HepG2 (cell line): ENCODE measurements at regions not wholly inside any gene's neighbourhood (a gene's known extent, or its start where the extent isn't known, plus 50 kb on each side); places are given as distances from the start of the nearest gene placed in this dataset.

Experiments
- ATAC-seq: fragments of 200-7000 bp; cut with Tn5 transposase; 3 replicates; pipeline ENCODE4 v1.9.1; 2020; ENCODE audit warnings: mild to moderate bottlenecking, moderate library complexity
- BruUV-seq: library from RNA; stranded (reverse); fragments of 400-500 nt; replicated peaks from 2 replicates; lab custom pipeline; 2021; lab: Mats Ljungman, UMichigan
- CTCF ChIA-PET: fragments of 300-600 bp; formaldehyde crosslinking; extraction: SDS; loops from one replicate; lab custom pipeline; 2021; ENCODE audit warnings: low total read pairs, inconsistent platforms, low intra/inter-chr PET ratio; lab: Yijun Ruan, JAX
- POLR2A ChIA-PET: fragments of 350-600 bp; sonication (Branson Sonifier 250); formaldehyde crosslinking; loops from one replicate; lab custom pipeline; 2020; ENCODE audit warnings: antibody characterized with exemption, inconsistent platforms; lab: Yijun Ruan, JAX
- DNase-seq: peaks from one replicate; pipeline ENCODE4 v3.0.0-alpha.2; 2015; ENCODE audit warnings: low spot score
- FAIRE-seq: peaks from 3 replicates; lab custom pipeline; 2011; peaks lifted over from hg19 to GRCh38; lab: Jason Lieb, UNC
- H2AFZ ChIP-seq: one replicate; pipeline ENCODE4 v1.6.1; 2011; ENCODE audit warnings: low read length, inconsistent platforms
- H3K27ac ChIP-seq: fragments of 300-600 bp; 3 replicates; pipeline ENCODE4 v1.8.0; 2011; ENCODE audit warnings: mixed run types, mild to moderate bottlenecking, mixed read lengths, low read length, inconsistent platforms; ENCODE audit not compliant: insufficient read depth; ENCODE audit errors: extremely low read length
- H3K27me3 ChIP-seq, 2 experiments: fragments of 200-600 bp in 1 of 2; 2 replicates in 1 of 2; 3 replicates in 1 of 2; pipeline versions ENCODE4 v1.6.0 to v1.8.0; 2011; ENCODE audit warnings: low read length in 2 of 2, mild to moderate bottlenecking in 2 of 2, moderate library complexity in 2 of 2, inconsistent platforms in 1 of 2; ENCODE audit not compliant: insufficient read depth in 2 of 2, control insufficient read depth in 1 of 2
- H3K36me3 ChIP-seq, 2 experiments: fragments of 200-600 bp in 1 of 2; replicated peaks in 1 of 2; 2 replicates in 1 of 2; 3 replicates in 1 of 2; pipeline versions ENCODE4 v1.5.1 to v1.8.0; 2011; ENCODE audit warnings: low read length in 2 of 2, inconsistent platforms in 1 of 2; ENCODE audit not compliant: insufficient read depth in 2 of 2, control insufficient read depth in 1 of 2
- H3K4me1 ChIP-seq: 2 replicates; pipeline ENCODE4 v1.5.1; 2012; ENCODE audit warnings: low read length, inconsistent platforms; ENCODE audit not compliant: insufficient read depth
- H3K4me2 ChIP-seq: 2 replicates; pipeline ENCODE4 v1.6.0; 2011; ENCODE audit warnings: low read depth, low read length, inconsistent platforms
- H3K4me3 ChIP-seq, 3 experiments: fragments of 200-600 bp in 1 of 3; sonication (generic), shearing (Covaris generic) in 1 of 3; replicated peaks in 1 of 3; 2 replicates each; pipeline ENCODE4 v1.5.1; 2011 to 2016; ENCODE audit warnings: low read length in 3 of 3, inconsistent platforms in 2 of 3, low read depth in 2 of 3, mild to moderate bottlenecking in 2 of 3, control low read depth in 1 of 3, mixed read lengths in 1 of 3; ENCODE audit not compliant: insufficient read depth in 1 of 3
- H3K79me2 ChIP-seq: one replicate; pipeline ENCODE4 v1.6.1; 2011; ENCODE audit warnings: low read length, inconsistent platforms; ENCODE audit not compliant: insufficient read depth
- H3K9ac ChIP-seq: 2 replicates; pipeline ENCODE4 v1.6.0; 2011; ENCODE audit warnings: mild to moderate bottlenecking, low read depth, low read length, inconsistent platforms; ENCODE audit not compliant: insufficient read depth
- H3K9me3 ChIP-seq: 2 replicates; pipeline ENCODE4 v1.5.1; 2012; ENCODE audit warnings: mild to moderate bottlenecking, low read length
- H4K20me1 ChIP-seq: 2 replicates; pipeline ENCODE4 v1.6.0; 2011; ENCODE audit warnings: inconsistent platforms, mild to moderate bottlenecking, low read length, moderate library complexity; ENCODE audit not compliant: insufficient read depth
- ARID2 ChIP-seq: sonication (generic); formaldehyde crosslinking; IDR thresholded peaks from 2 replicates; pipeline ENCODE4 v1.8.1; 2022; ENCODE audit warnings: mild to moderate bottlenecking, missing genetic modification reagents, borderline replicate concordance
- CBX1 ChIP-seq: IDR thresholded peaks from one replicate; pipeline ENCODE4 v1.6.1; 2016; ENCODE audit warnings: antibody characterized with exemption, low read depth
- ESRRA ChIP-seq: sonication (generic); formaldehyde crosslinking; IDR thresholded peaks from 2 replicates; pipeline ENCODE4 v1.5.1; 2020; ENCODE audit warnings: mild to moderate bottlenecking, low read depth, missing genetic modification reagents
- ETV6 ChIP-seq: sonication (generic); formaldehyde crosslinking; conservative IDR thresholded peaks from 2 replicates; pipeline ENCODE4 v1.4.0; 2020; ENCODE audit warnings: missing genetic modification reagents
- EZH2 ChIP-seq: conservative IDR thresholded peaks from 2 replicates; pipeline ENCODE4 v1.6.1; 2012; ENCODE audit warnings: mild to moderate bottlenecking, low read depth, low read length, moderate library complexity
- MYNN ChIP-seq: sonication (generic); formaldehyde crosslinking; IDR thresholded peaks from 2 replicates; pipeline ENCODE4 v1.4.0; 2020; ENCODE audit warnings: mild to moderate bottlenecking, low read depth, missing genetic modification reagents
- PHF5A ChIP-seq: IDR thresholded peaks from one replicate; pipeline ENCODE4 v1.6.1; 2018; ENCODE audit warnings: low read depth, missing genetic modification reagents; ENCODE audit not compliant: unreplicated experiment
- TRIM24 ChIP-seq: sonication (generic); formaldehyde crosslinking; IDR thresholded peaks from 2 replicates; pipeline ENCODE4 v1.8.0; 2022; ENCODE audit warnings: mild to moderate bottlenecking, missing genetic modification reagents
- ZBTB1 ChIP-seq: sonication (generic); formaldehyde crosslinking; IDR thresholded peaks from 2 replicates; pipeline ENCODE4 v1.4.0; 2020; ENCODE audit warnings: missing genetic modification reagents, borderline replicate concordance
- ZC3H13 ChIP-seq: sonication (generic); formaldehyde crosslinking; IDR thresholded peaks from 2 replicates; pipeline ENCODE4 v1.8.1; 2023; ENCODE audit warnings: mild to moderate bottlenecking, missing genetic modification reagents, moderate library complexity
- ZFP36L2 ChIP-seq: sonication (generic); formaldehyde crosslinking; IDR thresholded peaks from 2 replicates; pipeline ENCODE4 v1.4.0; 2020; ENCODE audit warnings: missing genetic modification reagents
- ZMAT3 ChIP-seq: sonication (generic); formaldehyde crosslinking; conservative IDR thresholded peaks from 2 replicates; pipeline ENCODE4 v1.7.0; 2021; ENCODE audit warnings: missing genetic modification reagents
- ZNF274 ChIP-seq: sonication (generic); formaldehyde crosslinking; IDR thresholded peaks from 2 replicates; pipeline ENCODE4 v1.5.1; 2020; ENCODE audit warnings: mild to moderate bottlenecking, missing genetic modification reagents
- ZNF317 ChIP-seq: sonication (generic); formaldehyde crosslinking; IDR thresholded peaks from 2 replicates; pipeline ENCODE4 v1.5.0; 2020; ENCODE audit warnings: mild to moderate bottlenecking, missing genetic modification reagents
- ZNF331 ChIP-seq: sonication (generic); formaldehyde crosslinking; IDR thresholded peaks from 2 replicates; pipeline ENCODE4 v1.4.0; 2020; ENCODE audit warnings: missing genetic modification reagents
- ZNF546 ChIP-seq: sonication (generic); formaldehyde crosslinking; conservative IDR thresholded peaks from 2 replicates; pipeline ENCODE4 v1.8.1; 2023; ENCODE audit warnings: mild to moderate bottlenecking, missing genetic modification reagents
- ZNF557 ChIP-seq: sonication (generic); formaldehyde crosslinking; IDR thresholded peaks from 2 replicates; pipeline ENCODE4 v1.4.0; 2020; ENCODE audit warnings: missing genetic modification reagents
- ZNF652 ChIP-seq: IDR thresholded peaks from 2 replicates; pipeline ENCODE4 v1.6.1; 2016; ENCODE audit warnings: low read depth, borderline replicate concordance
- ZNF75D ChIP-seq: sonication (generic); formaldehyde crosslinking; IDR thresholded peaks from 2 replicates; pipeline ENCODE4 v1.8.1; 2023; ENCODE audit warnings: missing genetic modification reagents, mild to moderate bottlenecking, borderline replicate concordance
- ZNF761 ChIP-seq: sonication (generic); formaldehyde crosslinking; conservative IDR thresholded peaks from 2 replicates; pipeline ENCODE4 v1.4.0; 2020; ENCODE audit warnings: mild to moderate bottlenecking, missing genetic modification reagents
- ZNF879 ChIP-seq: sonication (generic); formaldehyde crosslinking; IDR thresholded peaks from 2 replicates; pipeline ENCODE4 v1.8.1; 2023; ENCODE audit warnings: missing genetic modification reagents
- ZSCAN20 ChIP-seq: sonication (generic); formaldehyde crosslinking; IDR thresholded peaks from 2 replicates; pipeline ENCODE4 v1.4.0; 2020; ENCODE audit warnings: missing genetic modification reagents, mild to moderate bottlenecking, borderline replicate concordance
- WGBS: methylation state at CpG from one replicate; pipeline ENCODE4 v1.1.6; 2017; ENCODE audit warnings: low lambda C conversion rate; 5-methylcytosine and 5-hydroxymethylcytosine counted together
- in situ Hi-C: cut with HindIII; loops from 2 replicates; pipeline ENCODE4 v1.10.0; 2017; ENCODE audit warnings: low pct_unique_long_range_greater_than_20kb; ENCODE audit not compliant: extremely low pct_ligation_motif_present
- intact Hi-C: fragments of 100-400 bp; cut with micrococcal nuclease; formaldehyde crosslinking; loops from one replicate; pipeline ENCODE4 v1.10.0; 2022; ENCODE audit not compliant: unreplicated experiment
- TF ChIP-seq, protein P1 (sequence below): sonication (generic); formaldehyde crosslinking; IDR thresholded peaks from 2 replicates; pipeline ENCODE4 v1.5.1; 2020; ENCODE audit warnings: mild to moderate bottlenecking, moderate library complexity, missing genetic modification reagents
- TF ChIP-seq, protein P2 (sequence below): sonication (generic); formaldehyde crosslinking; IDR thresholded peaks from 2 replicates; pipeline ENCODE4 v1.4.0; 2020; ENCODE audit warnings: low read depth, mild to moderate bottlenecking, missing genetic modification reagents

DNA sequence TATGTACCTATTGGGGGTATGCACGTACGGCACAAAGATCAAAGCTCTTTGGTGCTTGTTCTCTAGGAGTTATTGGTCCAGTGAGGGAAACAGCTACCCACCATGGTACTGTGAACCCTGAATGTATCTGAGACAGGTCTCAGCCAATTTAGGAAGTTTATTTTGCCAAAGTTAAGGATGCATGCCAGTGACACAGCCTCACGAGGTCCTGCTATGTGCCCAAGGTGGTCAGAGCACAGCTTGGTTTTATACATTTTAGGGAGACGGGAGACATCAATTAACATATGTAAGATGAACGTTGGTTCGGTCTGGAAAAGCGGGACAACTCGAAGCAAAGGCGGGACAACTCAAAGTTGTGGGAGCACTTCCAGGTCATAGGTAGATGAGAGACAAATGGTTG lies 75.8 kb downstream of the SOWAHC start (continued):
- TF ChIP-seq ZBTB1 (CRISPR knock-in tag) = no peak
- no peak for TF ChIP-seq ZFP36L2 (CRISPR knock-in tag)
- TF ChIP-seq ZSCAN20 = no peak
- TF ChIP-seq ESRRA (CRISPR knock-in tag) = no peak
- no peak for TF ChIP-seq MYNN (CRISPR knock-in tag)
- 0 out of 2 replicates have a peak, but pooled peaks have one; percentile 8 for TF ChIP-seq ZNF317 (CRISPR knock-in tag)
- no peak for TF ChIP-seq ZNF879
- TF ChIP-seq, protein P1, sequence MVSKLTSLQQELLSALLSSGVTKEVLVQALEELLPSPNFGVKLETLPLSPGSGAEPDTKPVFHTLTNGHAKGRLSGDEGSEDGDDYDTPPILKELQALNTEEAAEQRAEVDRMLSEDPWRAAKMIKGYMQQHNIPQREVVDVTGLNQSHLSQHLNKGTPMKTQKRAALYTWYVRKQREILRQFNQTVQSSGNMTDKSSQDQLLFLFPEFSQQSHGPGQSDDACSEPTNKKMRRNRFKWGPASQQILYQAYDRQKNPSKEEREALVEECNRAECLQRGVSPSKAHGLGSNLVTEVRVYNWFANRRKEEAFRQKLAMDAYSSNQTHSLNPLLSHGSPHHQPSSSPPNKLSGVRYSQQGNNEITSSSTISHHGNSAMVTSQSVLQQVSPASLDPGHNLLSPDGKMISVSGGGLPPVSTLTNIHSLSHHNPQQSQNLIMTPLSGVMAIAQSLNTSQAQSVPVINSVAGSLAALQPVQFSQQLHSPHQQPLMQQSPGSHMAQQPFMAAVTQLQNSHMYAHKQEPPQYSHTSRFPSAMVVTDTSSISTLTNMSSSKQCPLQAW (CRISPR knock-in tag) = 0 out of 2 replicates have a peak, but pooled peaks have one; percentile 36
- TF ChIP-seq ZNF274 = 0 out of 2 replicates have a peak, but pooled peaks have one; percentile 49
- TF ChIP-seq TRIM24 (CRISPR knock-in tag) = 0 out of 2 replicates have a peak, but pooled peaks have one; percentile 18
- TF ChIP-seq ZNF546 (CRISPR knock-in tag) = 0 out of 2 replicates have a peak, but pooled peaks have one; percentile 58
- TF ChIP-seq EZH2 = no peak
- TF ChIP-seq CBX1 = no peak
- 0 out of 2 replicates have a peak, but pooled peaks have one; percentile 63 for TF ChIP-seq ZMAT3 (CRISPR knock-in tag)

DNA sequence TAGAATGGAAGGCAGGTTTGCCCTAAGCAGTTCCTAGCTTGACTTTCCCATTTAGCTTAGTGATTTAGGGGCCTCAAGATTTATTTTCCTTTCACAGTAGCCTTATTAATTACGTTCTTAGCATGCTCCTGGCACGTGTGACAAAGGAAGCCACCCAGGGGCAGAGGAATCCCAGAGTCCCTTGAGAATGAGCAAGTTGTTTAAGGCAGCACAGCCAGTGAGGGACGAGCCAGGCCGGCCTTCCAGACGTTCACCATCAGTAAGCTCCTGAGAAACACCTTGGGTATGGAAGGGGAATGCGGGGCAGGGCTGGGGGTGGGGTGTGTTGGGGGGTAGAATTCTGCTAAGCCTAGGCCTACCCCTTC lies 76.3 kb downstream of the SOWAHC start:
- H4K20me1 ChIP-seq = no peaks in the 10 kb centered on the region
- no peaks in the 10 kb centered on the region for H3K79me2 ChIP-seq
- peak overlapping the region in 1 of 3 experiments; percentile 40; a peak in 1 of 6 replicates for H3K4me3 ChIP-seq
- no peak overlapping the region for H2AFZ ChIP-seq
- DNase-seq (no peak), FAIRE-seq (no peak), ATAC-seq (peak; percentile 2)
- CTCF ChIA-PET = no interaction called here
- H3K4me2 ChIP-seq = peak overlapping the region; percentile 71
- WGBS = 5% methylated on average over 6 of the region's 6 CpGs
- no peaks in the 10 kb centered on the region for H3K9me3 ChIP-seq
- H3K36me3 ChIP-seq = no peaks in the 10 kb centered on the region
- intact Hi-C loops = loop anchor here (2.0 kb wide), 2 partner anchors 14 to 60 kb away; no protein-coding TSS in a partner anchor
- POLR2A ChIA-PET = interaction anchor here (0.8 to 5.4 kb wide), 16 partner anchors 10 to 153 kb away, joined by 3 to 125 read pairs (median 4); partner anchors contain the start of genes SEPTIN10 and SOWAHC
- no peaks in the 10 kb centered on the region for H3K27me3 ChIP-seq
- in situ Hi-C loops = no loop called here
- BruUV-seq = no TSS peak
- H3K27ac ChIP-seq = peak overlapping the region; percentile 89
- H3K9ac ChIP-seq = no peak overlapping the region
- peaks cover 82% of the 10 kb centered on the region for H3K4me1 ChIP-seq
- TF ChIP-seq PHF5A (CRISPR knock-in tag) = no peak
- TF ChIP-seq, protein P2, sequence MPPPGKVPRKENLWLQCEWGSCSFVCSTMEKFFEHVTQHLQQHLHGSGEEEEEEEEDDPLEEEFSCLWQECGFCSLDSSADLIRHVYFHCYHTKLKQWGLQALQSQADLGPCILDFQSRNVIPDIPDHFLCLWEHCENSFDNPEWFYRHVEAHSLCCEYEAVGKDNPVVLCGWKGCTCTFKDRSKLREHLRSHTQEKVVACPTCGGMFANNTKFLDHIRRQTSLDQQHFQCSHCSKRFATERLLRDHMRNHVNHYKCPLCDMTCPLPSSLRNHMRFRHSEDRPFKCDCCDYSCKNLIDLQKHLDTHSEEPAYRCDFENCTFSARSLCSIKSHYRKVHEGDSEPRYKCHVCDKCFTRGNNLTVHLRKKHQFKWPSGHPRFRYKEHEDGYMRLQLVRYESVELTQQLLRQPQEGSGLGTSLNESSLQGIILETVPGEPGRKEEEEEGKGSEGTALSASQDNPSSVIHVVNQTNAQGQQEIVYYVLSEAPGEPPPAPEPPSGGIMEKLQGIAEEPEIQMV (CRISPR knock-in tag) = 0 out of 2 replicates have a peak, but pooled peaks have one; percentile 2
- no peak for TF ChIP-seq ETV6
- TF ChIP-seq ARID2 = 0 out of 2 replicates have a peak, but pooled peaks have one; percentile 14
- TF ChIP-seq ZC3H13 = peak; percentile 36; the same call in 1 of the 2 replicates
- TF ChIP-seq ZNF652 (CRISPR knock-in tag) = no peak
- TF ChIP-seq ZNF761 (CRISPR knock-in tag) = 0 out of 2 replicates have a peak, but pooled peaks have one; percentile 19
- TF ChIP-seq ZNF331 = no peak
- no peak for TF ChIP-seq ZNF75D (CRISPR knock-in tag)
- TF ChIP-seq ZNF557 (CRISPR knock-in tag) = 0 out of 2 replicates have a peak, but pooled peaks have one; percentile 26
